ENCODE measurements at regions not wholly inside any gene's neighbourhood (a gene's known extent, or its start where the extent isn't known, plus 50 kb on each side); places are given as distances from the start of the nearest gene placed in this dataset.

GRCh38 chr10:6912424-6912823, 332.3 kb upstream of the PRKCQ start:
- H2BK15ac ChIP-seq (ENCODE audit: low read depth, low read length): no peak overlapping the region
- Mint-ChIP-seq H3K4me1 (peaks cover 4 to 9% of the 10 kb centered on the region in 2 experiments; a peak in 3 of 4 replicates), H3K4me3 (no peak overlapping the region), H3K36me3 (ENCODE audit: insufficient read depth in 1 of 3, low read depth in 3 of 3) (peaks cover 0 to 7% (median 2%) of the 10 kb centered on the region in 3 experiments; a peak in 3 of 7 replicates), H3K9me3 (peaks cover 0 to 4% of the 10 kb centered on the region in 2 experiments; a peak in 3 of 5 replicates), H3K27ac (no peak overlapping the region), H3K27me3 (ENCODE audit: low read depth) (no peaks in the 10 kb centered on the region)
- H3K27ac ChIP-seq (ENCODE audit: insufficient read length, low read depth, low read length): no peak overlapping the region
- H3K9me3 ChIP-seq (ENCODE audit: control insufficient read depth, low read depth, low read length): no peaks in the 10 kb centered on the region
- no peak for TF ChIP-seq CTCF (conservative IDR thresholded peaks at IDR 0.05)
- no peaks in the 10 kb centered on the region for H4K20me1 ChIP-seq (ENCODE audit: control insufficient read depth, insufficient read depth, insufficient read length)
- WGBS (ENCODE audit: extremely low coverage, insufficient read length, low lambda C conversion rate): no CpG with 5 or more reads among the region's 5 CpGs
- H3K23me2 ChIP-seq (ENCODE audit: insufficient read length, low read depth, low read length, poor library complexity, severe bottlenecking): no peaks in the 10 kb centered on the region
- no peaks in the 10 kb centered on the region for H3K27me3 ChIP-seq (ENCODE audit: insufficient read depth, low read length)
- H3K79me2 ChIP-seq (ENCODE audit: insufficient read depth, low read length): 0 out of 2 replicates have a peak, but pooled peaks cover 2% of the 10 kb centered on the region
- H2AK5ac ChIP-seq (ENCODE audit: insufficient read length, low read length): no peak overlapping the region
- H4K8ac ChIP-seq (replicated peaks; ENCODE audit: insufficient read length, low read depth, low read length): no peak overlapping the region
- H3K56ac ChIP-seq (ENCODE audit: insufficient read length, low read depth, low read length): no peak overlapping the region
- no peak overlapping the region for H3K18ac ChIP-seq (ENCODE audit: insufficient read length, low read depth, low read length)
- H2BK120ac ChIP-seq (ENCODE audit: low read depth, low read length, poor library complexity, severe bottlenecking): no peak overlapping the region
- no peak overlapping the region for H2BK12ac ChIP-seq (ENCODE audit: insufficient read length, low read depth, low read length)
- H3K4me2 ChIP-seq (ENCODE audit: insufficient read depth, insufficient read length, low read length): no peak overlapping the region
- no peak overlapping the region for H4K91ac ChIP-seq (ENCODE audit: insufficient read length, low read depth, low read length)
- no peak overlapping the region for H2BK5ac ChIP-seq (ENCODE audit: insufficient read length, low read length)
- no peak overlapping the region for H4K5ac ChIP-seq (ENCODE audit: insufficient read length, low read depth, low read length)
- H3K23ac ChIP-seq (ENCODE audit: insufficient read length, low read depth, low read length): no peak overlapping the region
- no peak overlapping the region for H3K9ac ChIP-seq (ENCODE audit: extremely low read depth, insufficient read length, low read length)
- H3K4me1 ChIP-seq (ENCODE audit: insufficient read depth, low read length): no peaks in the 10 kb centered on the region
- H2AFZ ChIP-seq (ENCODE audit: low read length): no peak overlapping the region
- no peak for DNase-seq
- no peak overlapping the region for H3T11ph ChIP-seq (ENCODE audit: low read length)
- no peak overlapping the region for H2BK20ac ChIP-seq (ENCODE audit: low read depth, low read length, poor library complexity, severe bottlenecking)
- no peak overlapping the region for H3K4ac ChIP-seq (ENCODE audit: low read depth, low read length)
- no peaks in the 10 kb centered on the region for H3K79me1 ChIP-seq (ENCODE audit: insufficient read depth, low read depth, low read length, poor library complexity, severe bottlenecking)
- H3K14ac ChIP-seq (ENCODE audit: insufficient read depth, low read length): no peak overlapping the region

All from H9 (cell line).